Psoas muscle (tissue), 7 donors: ENCODE measurements at regions not wholly inside any gene's neighbourhood (a gene's known extent, or its start where the extent isn't known, plus 50 kb on each side); places are given as distances from the start of the nearest gene placed in this dataset.

Experiments used
- ATAC-seq, 4 donors: fragments of 200-7000 bp; cut with Tn5 transposase; one replicate each; pipeline ENCODE4 v1.9.1; 2020; ENCODE audit warnings: moderate library complexity in 3 of 4, mild to moderate bottlenecking in 2 of 4
- DNase-seq, 2 donors: peaks; one replicate each; pipeline ENCODE4 v3.0.0-alpha.2; 2020
- H3K27ac ChIP-seq: fragments of 200-600 bp; one replicate; pipeline ENCODE4 v1.8.0; 2022
- H3K27me3 ChIP-seq, 3 donors: fragments of 200-600 bp in 1 of 3; one replicate each; pipeline versions ENCODE4 v1.6.1 to v1.8.0; 2013 to 2022; ENCODE audit warnings: low read length in 2 of 3, mild to moderate bottlenecking in 2 of 3, moderate library complexity in 1 of 3; ENCODE audit not compliant: insufficient read depth in 3 of 3
- H3K36me3 ChIP-seq, 2 donors: fragments of 200-600 bp in 1 of 2; one replicate each; pipeline versions ENCODE4 v1.6.1 to v1.8.0; 2013 to 2022; ENCODE audit warnings: low read depth in 1 of 2, mild to moderate bottlenecking in 1 of 2, moderate library complexity in 1 of 2; ENCODE audit not compliant: insufficient read depth in 1 of 2
- H3K4me1 ChIP-seq: fragments of 200-600 bp; one replicate; pipeline ENCODE4 v1.8.0; 2022
- H3K4me3 ChIP-seq: fragments of 200-600 bp; one replicate; pipeline ENCODE4 v1.8.0; 2022; ENCODE audit warnings: mild to moderate bottlenecking
- H3K9me3 ChIP-seq: fragments of 200-600 bp; one replicate; pipeline ENCODE4 v1.8.0; 2022
- CTCF ChIP-seq: fragments of 200-600 bp; IDR thresholded peaks from one replicate; pipeline ENCODE4 v1.8.0; 2022; ENCODE audit warnings: antibody characterized with exemption
- WGBS, 3 donors: extraction: QIAGEN DNeasy Blood & Tissue Kit; methylation state at CpG; one replicate each; pipeline versions ENCODE4 v1.1.6 to v1.1.7; 2013; 5-methylcytosine and 5-hydroxymethylcytosine counted together
- intact Hi-C, 2 donors: fragments of 100-400 bp; cut with DNase I; formaldehyde crosslinking; loops; one replicate each; pipeline versions ENCODE4 v1.11.0 to v1.14.2; 2022
- donor health status: healthy with polysubstance abuse.
- donor health status: DM: no; HTN: no; CAD: no; lungs with moderate emphysema.
- donor health status: Bipolar disorder and iron deficiency.
- donor health status: healthy.
- donor health status: DM: yes; HTN: yes; CAD: no.
- donor health status: DM: no; HTN: no; CAD: no.
- donor health status: DM: yes; HTN: yes; CAD: no.

- Histone ChIP-seq H3K36me3 (no peaks in the 10 kb centered on the region), H3K27me3 (no peaks in the 10 kb centered on the region), H3K9me3 (no peaks in the 10 kb centered on the region), H3K4me3 (no peak overlapping the region), H3K27ac (no peak overlapping the region), H3K4me1 (no peaks in the 10 kb centered on the region)
- TF ChIP-seq CTCF = no peak
- no peak for DNase-seq
- no peak for ATAC-seq
- intact Hi-C loops = no loop called here
- 62 to 64% (median 63%) methylated on average over 11 of the region's 11 CpGs for WGBS, 3 donors
Measured at GRCh38 chr5:4065472-4066320, 470.1 kb downstream of the IRX1 start.

DNA sequence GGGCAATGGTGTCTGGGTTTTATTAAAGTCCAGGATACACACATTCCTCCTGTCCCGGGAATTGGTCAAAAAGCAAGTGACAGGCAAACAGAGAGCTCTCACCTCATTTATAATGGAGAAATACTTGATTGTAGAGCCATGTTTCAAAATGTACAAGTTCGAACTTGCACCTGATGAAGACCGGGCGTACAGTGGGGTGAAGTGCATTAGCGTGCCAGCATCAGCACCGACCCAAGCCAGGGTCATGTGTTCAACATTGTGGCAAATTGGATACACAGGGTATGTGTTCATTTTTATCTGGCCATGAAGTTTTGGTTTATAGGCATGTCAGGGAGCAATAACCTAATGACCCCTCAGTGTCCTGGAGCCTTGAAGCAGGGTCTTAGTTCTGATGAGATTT is 472.5 kb downstream of the IRX1 start:
- H3K27ac ChIP-seq = no peak overlapping the region
- no peak for TF ChIP-seq CTCF
- H3K4me1 ChIP-seq = no peaks in the 10 kb centered on the region
- H3K27me3 ChIP-seq = no peaks in the 10 kb centered on the region
- intact Hi-C loops = no loop called here
- ATAC-seq = no peak
- H3K4me3 ChIP-seq = no peak overlapping the region
- 78 to 82% (median 80%) methylated on average over 6 of the region's 6 CpGs for WGBS, 3 donors
- DNase-seq = no peak
- no peaks in the 10 kb centered on the region for H3K36me3 ChIP-seq
- no peaks in the 10 kb centered on the region for H3K9me3 ChIP-seq

GRCh38 chr5:4078544-4078943 is 482.9 kb downstream of the IRX1 start:
- TF ChIP-seq CTCF = no peak
- intact Hi-C loops = no loop called here
- Histone ChIP-seq H3K4me1 (no peaks in the 10 kb centered on the region), H3K27ac (no peak overlapping the region), H3K9me3 (no peaks in the 10 kb centered on the region), H3K4me3 (no peak overlapping the region), H3K36me3 (no peaks in the 10 kb centered on the region), H3K27me3 (no peaks in the 10 kb centered on the region)
- DNase-seq (no peak), ATAC-seq (no peak)
- 79 to 88% (median 84%) methylated on average over 5 of the region's 5 CpGs for WGBS, 3 donors

- Histone ChIP-seq H3K27ac (no peak overlapping the region), H3K36me3 (no peaks in the 10 kb centered on the region), H3K4me3 (no peak overlapping the region), H3K9me3 (no peaks in the 10 kb centered on the region), H3K27me3 (no peaks in the 10 kb centered on the region), H3K4me1 (no peaks in the 10 kb centered on the region)
- ATAC-seq (no peak), DNase-seq (no peak)
- WGBS, 3 donors = 5 to 17% (median 11%) methylated on average over 1 of the region's 1 CpG
- TF ChIP-seq CTCF = no peak
- intact Hi-C loops = no loop called here
Measured at GRCh38 chr5:4079831-4080230, 484.2 kb downstream of the IRX1 start.

DNA sequence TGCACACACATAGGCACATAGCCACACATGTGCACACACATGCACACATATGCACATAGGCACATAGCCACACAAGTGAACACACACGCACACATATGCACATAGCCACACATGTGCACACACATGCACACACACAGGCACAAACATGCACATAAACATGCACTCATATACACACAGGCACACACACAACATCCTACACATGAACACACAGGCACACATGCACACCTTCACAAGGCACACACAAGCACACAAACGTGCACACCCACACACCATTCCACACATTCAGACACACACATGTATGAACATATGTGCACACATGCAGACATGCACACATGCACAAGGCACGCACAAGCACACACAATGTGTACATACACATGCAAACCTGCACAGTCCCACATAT is 484.7 kb downstream of the IRX1 start:
- no peak overlapping the region for H3K4me3 ChIP-seq
- ATAC-seq = no peak
- intact Hi-C loops = no loop called here

More for the DNA sequence above, 484.7 kb downstream of the IRX1 start:
- Histone ChIP-seq H3K4me1 (no peaks in the 10 kb centered on the region), H3K27ac (no peak overlapping the region), H3K27me3 (no peaks in the 10 kb centered on the region), H3K36me3 (no peaks in the 10 kb centered on the region), H3K9me3 (no peaks in the 10 kb centered on the region)
- no peak for TF ChIP-seq CTCF
- DNase-seq = no peak
- 92 to 94% (median 94%) methylated on average over 3 of the region's 3 CpGs for WGBS, 3 donors
